GM19043 (cell line): ENCODE measurements at regions not wholly inside any gene's neighbourhood (a gene's known extent, or its start where the extent isn't known, plus 50 kb on each side); places are given as distances from the start of the nearest gene placed in this dataset.

Source experiments
- ATAC-seq: cut with Tn5 transposase; IDR thresholded peaks from one replicate; pipeline ENCODE4 v1.9.1; 2021; ENCODE audit warnings: low read depth; ENCODE audit not compliant: unreplicated experiment

- no peak for ATAC-seq
These were observed 85.4 kb upstream of the SOX5 start for GRCh38 chr12:24034894-24035293.

GRCh38 chr12:24034160-24034559 lies 84.7 kb upstream of the SOX5 start:
- no peak for ATAC-seq

- ATAC-seq = no peak
These were observed 77.9 kb upstream of the SOX5 start for GRCh38 chr12:24027352-24027751.

GRCh38 chr12:24025153-24025798 lies 75.8 kb upstream of the SOX5 start:
- no peak for ATAC-seq

GRCh38 chr12:24023081-24023480 lies 73.6 kb upstream of the SOX5 start:
- no peak for ATAC-seq

- ATAC-seq = no peak
These were observed 71.7 kb upstream of the SOX5 start for GRCh38 chr12:24021164-24021502.

GRCh38 chr12:24020397-24021163 lies 71.1 kb upstream of the SOX5 start:
- ATAC-seq = no peak

- no peak for ATAC-seq
These were observed 66.3 kb upstream of the SOX5 start for GRCh38 chr12:24015833-24016160.

- ATAC-seq = no peak
These were observed 65.7 kb upstream of the SOX5 start for GRCh38 chr12:24014915-24015832.

- ATAC-seq = no peak
These were observed 64.8 kb upstream of the SOX5 start for GRCh38 chr12:24014240-24014639.

GRCh38 chr12:24012528-24012927 lies 63.1 kb upstream of the SOX5 start:
- ATAC-seq = no peak

- no peak for ATAC-seq
These were observed 62.5 kb upstream of the SOX5 start for GRCh38 chr12:24011927-24012507.

GRCh38 chr12:24008166-24008565 lies 58.7 kb upstream of the SOX5 start:
- no peak for ATAC-seq
